Heart left ventricle (tissue), 13 donors: ENCODE measurements at regions not wholly inside any gene's neighbourhood (a gene's known extent, or its start where the extent isn't known, plus 50 kb on each side); places are given as distances from the start of the nearest gene placed in this dataset.

Source experiments
- CTCF ChIP-seq, 12 donors: fragments of 200-600 bp; sonication (generic) in 4 of 12; IDR thresholded peaks; one replicate each; pipeline versions ENCODE4 v1.5.0 to v1.8.0; 2018 to 2022; ENCODE audit warnings: antibody characterized with exemption in 12 of 12, mild to moderate bottlenecking in 5 of 12
- POLR2A ChIP-seq, 2 donors: fragments of 450-650 bp; IDR thresholded peaks; one replicate each; pipeline ENCODE4 v1.6.1; 2017; ENCODE audit warnings: antibody characterized with exemption in 2 of 2, mild to moderate bottlenecking in 2 of 2, moderate library complexity in 2 of 2
- donor health status: ischemic (EF 13 %, LVEDD 7.1; RV severe dilation, severe dysfunction).
- donor health status: DM: no; HTN: yes; CAD: no.
- donor health status: DM: no; HTN: no; CAD: no.
- donor health status: ischemic (EF 25% LVEDD 6.9; RV normal size, moderate dysfunction).
- donor health status: ischemic (EF 25% LVEDD 5.7; RV mildly dilated, moderate dysfunction).
- donor health status: ischemic (EF 35%, LVEDD 5.7; RV mildly dilated, moderate dysfunction).
- donor health status: nonischemic (EF 11% LVEDD 7.7; RV severe dilation, severe dysfunction).
- donor health status: DM: yes; HTN: yes; CAD: no.
- donor health status: PGD.
- donor health status: ischemic (EF 29% LVEDD 5.4; RV normal size, mild dysfunction).
- donor health status: nonischemic (EF 23%, LVEDD 6.1; RV moderate dilation, normal function).

GRCh38 chr18:2213905-2214304, 357.4 kb downstream of the METTL4 start:
- TF ChIP-seq CTCF (IDR thresholded peaks at IDR 0.05) (no peak), POLR2A (IDR thresholded peaks at IDR 0.05) (no peak)
